HEK293 (cell line): ENCODE measurements at regions not wholly inside any gene's neighbourhood (a gene's known extent, or its start where the extent isn't known, plus 50 kb on each side); places are given as distances from the start of the nearest gene placed in this dataset.

Experiments
- ATF2 ChIP-seq: fragments of 450-650 bp; formaldehyde crosslinking; IDR thresholded peaks from 2 replicates; pipeline ENCODE4 v1.5.1; 2016; ENCODE audit warnings: missing biosample characterization, missing genetic modification characterization, low read depth
- GLIS1 ChIP-seq: fragments of 450-650 bp; formaldehyde crosslinking; IDR thresholded peaks from 2 replicates; pipeline ENCODE4 v1.5.1; 2016; ENCODE audit warnings: missing biosample characterization, missing genetic modification characterization
- IKZF3 ChIP-seq: fragments of 450-650 bp; IDR thresholded peaks from 2 replicates; pipeline ENCODE4 v1.5.0; 2018; ENCODE audit warnings: missing biosample characterization, mild to moderate bottlenecking, missing genetic modification characterization, moderate library complexity
- KLF10 ChIP-seq: fragments of 450-650 bp; IDR thresholded peaks from 2 replicates; pipeline ENCODE4 v1.5.1; 2018; ENCODE audit warnings: missing biosample characterization, mild to moderate bottlenecking, missing genetic modification characterization
- PRDM2 ChIP-seq: fragments of 450-650 bp; formaldehyde crosslinking; IDR thresholded peaks from 2 replicates; pipeline ENCODE4 v1.5.1; 2016; ENCODE audit warnings: missing biosample characterization, missing genetic modification characterization, borderline replicate concordance
- SP7 ChIP-seq: fragments of 450-650 bp; formaldehyde crosslinking; IDR thresholded peaks from 2 replicates; pipeline ENCODE4 v1.5.1; 2016; ENCODE audit warnings: missing biosample characterization, missing genetic modification characterization
- ZNF133 ChIP-seq: fragments of 450-650 bp; formaldehyde crosslinking; IDR thresholded peaks from 2 replicates; pipeline ENCODE4 v1.5.1; 2016; ENCODE audit warnings: missing biosample characterization, missing genetic modification characterization
- ZNF155 ChIP-seq: fragments of 450-650 bp; formaldehyde crosslinking; IDR thresholded peaks from 2 replicates; pipeline ENCODE4 v1.5.1; 2016; ENCODE audit warnings: missing biosample characterization, missing genetic modification characterization
- ZNF26 ChIP-seq: fragments of 450-650 bp; formaldehyde crosslinking; IDR thresholded peaks from 2 replicates; pipeline ENCODE4 v1.5.1; 2016; ENCODE audit warnings: missing biosample characterization, missing genetic modification characterization
- ZNF366 ChIP-seq: fragments of 450-650 bp; formaldehyde crosslinking; conservative IDR thresholded peaks from 2 replicates; pipeline ENCODE4 v1.5.1; 2016; ENCODE audit warnings: missing biosample characterization, missing genetic modification characterization
- ZNF449 ChIP-seq: fragments of 450-650 bp; formaldehyde crosslinking; IDR thresholded peaks from 2 replicates; pipeline ENCODE4 v1.5.1; 2017; ENCODE audit warnings: missing biosample characterization, mild to moderate bottlenecking, missing genetic modification characterization, moderate library complexity
- ZNF518A ChIP-seq: fragments of 450-650 bp; formaldehyde crosslinking; conservative IDR thresholded peaks from 2 replicates; pipeline ENCODE4 v1.5.1; 2016; ENCODE audit warnings: low read depth, missing biosample characterization, missing genetic modification characterization
- ZNF629 ChIP-seq: fragments of 450-650 bp; formaldehyde crosslinking; IDR thresholded peaks from 2 replicates; pipeline ENCODE4 v1.5.1; 2017; ENCODE audit warnings: missing biosample characterization, missing genetic modification characterization
- ZNF843 ChIP-seq: fragments of 450-650 bp; formaldehyde crosslinking; IDR thresholded peaks from 2 replicates; pipeline ENCODE4 v1.5.1; 2016; ENCODE audit warnings: missing biosample characterization, missing genetic modification characterization
- ZXDB ChIP-seq: fragments of 450-650 bp; formaldehyde crosslinking; IDR thresholded peaks from 2 replicates; pipeline ENCODE4 v1.5.1; 2016; ENCODE audit warnings: missing biosample characterization, missing genetic modification characterization
- TF ChIP-seq, protein P1 (sequence below): fragments of 450-650 bp; formaldehyde crosslinking; IDR thresholded peaks from 2 replicates; pipeline ENCODE4 v1.5.1; 2017; ENCODE audit warnings: missing biosample characterization, missing genetic modification characterization
- TF ChIP-seq, protein P2 (sequence below): fragments of 450-650 bp; formaldehyde crosslinking; IDR thresholded peaks from 2 replicates; pipeline ENCODE4 v1.5.1; 2017; ENCODE audit warnings: missing biosample characterization, missing genetic modification characterization

DNA sequence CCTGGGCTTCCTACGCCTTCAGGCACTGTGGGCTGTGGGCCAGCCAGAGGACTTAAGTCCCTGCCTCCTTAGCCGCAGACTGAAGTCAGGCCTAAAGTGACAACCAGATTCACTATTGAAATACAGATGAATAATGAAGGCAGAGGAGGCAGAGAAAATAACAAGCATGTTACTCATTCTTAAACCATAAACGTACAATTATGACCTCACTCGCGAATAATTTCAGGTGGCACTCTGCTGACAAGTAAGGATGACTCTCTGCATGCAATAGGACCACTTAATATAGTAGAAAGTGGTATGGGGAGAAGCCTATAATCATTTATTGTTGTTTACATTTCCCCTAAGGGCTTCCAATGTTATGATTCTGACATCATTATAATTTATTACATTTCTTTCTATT lies 409.2 kb upstream of the FGF13 start (continued):
- TF ChIP-seq SP7 (tag by site-specific recombination) (peak; percentile 98), ZNF449 (tag by site-specific recombination) (no peak), PRDM2 (no peak), ZNF133 (tag by site-specific recombination) (no peak), ZNF629 (tag by site-specific recombination) (peak; percentile 83), ATF2 (tag by site-specific recombination) (peak; percentile 72), KLF10 (tag by site-specific recombination) (peak; percentile 49; the same call in 1 of the 2 replicates), ZXDB (tag by site-specific recombination) (0 out of 2 replicates have a peak, but pooled peaks have one; percentile 24), ZNF155 (tag by site-specific recombination) (no peak), ZNF26 (no peak), ZNF366 (peak; percentile 66), ZNF843 (peak; percentile 73), GLIS1 (peak; percentile 63; the same call in 1 of the 2 replicates), IKZF3 (tag by site-specific recombination) (peak; percentile 36; the same call in 1 of the 2 replicates), ZNF518A (peak; percentile 36; the same call in 1 of the 2 replicates)
- TF ChIP-seq, protein P1, sequence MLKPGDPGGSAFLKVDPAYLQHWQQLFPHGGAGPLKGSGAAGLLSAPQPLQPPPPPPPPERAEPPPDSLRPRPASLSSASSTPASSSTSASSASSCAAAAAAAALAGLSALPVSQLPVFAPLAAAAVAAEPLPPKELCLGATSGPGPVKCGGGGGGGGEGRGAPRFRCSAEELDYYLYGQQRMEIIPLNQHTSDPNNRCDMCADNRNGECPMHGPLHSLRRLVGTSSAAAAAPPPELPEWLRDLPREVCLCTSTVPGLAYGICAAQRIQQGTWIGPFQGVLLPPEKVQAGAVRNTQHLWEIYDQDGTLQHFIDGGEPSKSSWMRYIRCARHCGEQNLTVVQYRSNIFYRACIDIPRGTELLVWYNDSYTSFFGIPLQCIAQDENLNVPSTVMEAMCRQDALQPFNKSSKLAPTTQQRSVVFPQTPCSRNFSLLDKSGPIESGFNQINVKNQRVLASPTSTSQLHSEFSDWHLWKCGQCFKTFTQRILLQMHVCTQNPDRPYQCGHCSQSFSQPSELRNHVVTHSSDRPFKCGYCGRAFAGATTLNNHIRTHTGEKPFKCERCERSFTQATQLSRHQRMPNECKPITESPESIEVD: peak; percentile 71
- TF ChIP-seq, protein P2, sequence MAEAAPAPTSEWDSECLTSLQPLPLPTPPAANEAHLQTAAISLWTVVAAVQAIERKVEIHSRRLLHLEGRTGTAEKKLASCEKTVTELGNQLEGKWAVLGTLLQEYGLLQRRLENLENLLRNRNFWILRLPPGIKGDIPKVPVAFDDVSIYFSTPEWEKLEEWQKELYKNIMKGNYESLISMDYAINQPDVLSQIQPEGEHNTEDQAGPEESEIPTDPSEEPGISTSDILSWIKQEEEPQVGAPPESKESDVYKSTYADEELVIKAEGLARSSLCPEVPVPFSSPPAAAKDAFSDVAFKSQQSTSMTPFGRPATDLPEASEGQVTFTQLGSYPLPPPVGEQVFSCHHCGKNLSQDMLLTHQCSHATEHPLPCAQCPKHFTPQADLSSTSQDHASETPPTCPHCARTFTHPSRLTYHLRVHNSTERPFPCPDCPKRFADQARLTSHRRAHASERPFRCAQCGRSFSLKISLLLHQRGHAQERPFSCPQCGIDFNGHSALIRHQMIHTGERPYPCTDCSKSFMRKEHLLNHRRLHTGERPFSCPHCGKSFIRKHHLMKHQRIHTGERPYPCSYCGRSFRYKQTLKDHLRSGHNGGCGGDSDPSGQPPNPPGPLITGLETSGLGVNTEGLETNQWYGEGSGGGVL (tag by site-specific recombination): no peak; the same call in 1 of the 2 replicates
